Endodermal cell (in vitro differentiated cells): ENCODE measurements at regions not wholly inside any gene's neighbourhood (a gene's known extent, or its start where the extent isn't known, plus 50 kb on each side); places are given as distances from the start of the nearest gene placed in this dataset.

ENCODE experiments used
- DNase-seq: peaks from one replicate; pipeline ENCODE4 v3.0.0-alpha.2; 2017
- H3K27ac ChIP-seq: 2 replicates; pipeline ENCODE4 v1.5.1; 2013; ENCODE audit warnings: mild to moderate bottlenecking, low read depth, low read length, moderate library complexity
- H3K27me3 ChIP-seq: 2 replicates; pipeline ENCODE4 v1.6.1; 2013; ENCODE audit warnings: mild to moderate bottlenecking, low read length, moderate library complexity; ENCODE audit not compliant: insufficient read depth, control insufficient read depth, poor library complexity, severe bottlenecking
- H3K36me3 ChIP-seq: 2 replicates; pipeline ENCODE4 v1.7.0; 2013; ENCODE audit warnings: mild to moderate bottlenecking, low read length, moderate library complexity; ENCODE audit not compliant: control insufficient read depth, insufficient read depth
- H3K4me1 ChIP-seq: one replicate; pipeline ENCODE4 v1.7.0; 2013; ENCODE audit warnings: low read length; ENCODE audit not compliant: control insufficient read depth, insufficient read depth
- H3K4me3 ChIP-seq: 2 replicates; pipeline ENCODE4 v1.5.1; 2013; ENCODE audit warnings: mild to moderate bottlenecking, low read length, moderate library complexity
- H3K9ac ChIP-seq: 2 replicates; pipeline ENCODE4 v1.6.1; 2013; ENCODE audit warnings: mild to moderate bottlenecking, low read length, moderate library complexity; ENCODE audit not compliant: poor library complexity, severe bottlenecking; ENCODE audit errors: extremely low read depth
- H3K9me3 ChIP-seq: 2 replicates; pipeline ENCODE4 v1.6.1; 2013; ENCODE audit warnings: mild to moderate bottlenecking, low read length, moderate library complexity; ENCODE audit not compliant: control insufficient read depth
- H3K27ac Mint-ChIP-seq: 2 replicates; pipeline ENCODE4 v1.8.0; 2020; ENCODE audit warnings: mixed read lengths
- H3K27me3 Mint-ChIP-seq: 2 replicates; pipeline ENCODE4 v1.8.0; 2021; ENCODE audit warnings: mild to moderate bottlenecking, mixed read lengths; ENCODE audit not compliant: insufficient read depth
- H3K36me3 Mint-ChIP-seq: 2 replicates; pipeline ENCODE4 v1.8.0; 2020; ENCODE audit warnings: low read depth, mixed read lengths
- H3K4me1 Mint-ChIP-seq: 2 replicates; pipeline ENCODE4 v1.8.0; 2020; ENCODE audit warnings: mixed read lengths
- H3K4me3 Mint-ChIP-seq: 2 replicates; pipeline ENCODE4 v1.8.0; 2020; ENCODE audit warnings: mild to moderate bottlenecking, moderate library complexity, mixed read lengths
- H3K9me3 Mint-ChIP-seq: 2 replicates; pipeline ENCODE4 v1.8.0; 2020; ENCODE audit warnings: mild to moderate bottlenecking, mixed read lengths
- WGBS, 2 experiments: methylation state at CpG; one replicate each; pipeline versions ENCODE4 v1.1.5 to v1.1.7; 2013; ENCODE audit warnings: missing lambda C conversion rate in 2 of 2, mixed read lengths in 1 of 2; ENCODE audit not compliant: insufficient coverage in 1 of 2, insufficient read length in 1 of 2; 5-methylcytosine and 5-hydroxymethylcytosine counted together
- TF ChIP-seq, protein P1 (sequence below): fragments of 200-600 bp; sonication (generic); conservative IDR thresholded peaks from 2 replicates; pipeline ENCODE4 v1.5.0; 2021; ENCODE audit warnings: antibody characterized with exemption, mild to moderate bottlenecking

GRCh38 chr3:87968668-87969067 is 90.1 kb downstream of the CGGBP1 start:
- no peak overlapping the region for H3K27ac Mint-ChIP-seq
- H3K4me1 ChIP-seq: no peaks in the 10 kb centered on the region
- no peak overlapping the region for H3K9ac ChIP-seq
- WGBS, 2 experiments: 90% methylated on average over 3 to 5 of the region's 5 CpGs
- no peaks in the 10 kb centered on the region for H3K36me3 ChIP-seq
- no peaks in the 10 kb centered on the region for H3K27me3 ChIP-seq
- TF ChIP-seq, protein P1, sequence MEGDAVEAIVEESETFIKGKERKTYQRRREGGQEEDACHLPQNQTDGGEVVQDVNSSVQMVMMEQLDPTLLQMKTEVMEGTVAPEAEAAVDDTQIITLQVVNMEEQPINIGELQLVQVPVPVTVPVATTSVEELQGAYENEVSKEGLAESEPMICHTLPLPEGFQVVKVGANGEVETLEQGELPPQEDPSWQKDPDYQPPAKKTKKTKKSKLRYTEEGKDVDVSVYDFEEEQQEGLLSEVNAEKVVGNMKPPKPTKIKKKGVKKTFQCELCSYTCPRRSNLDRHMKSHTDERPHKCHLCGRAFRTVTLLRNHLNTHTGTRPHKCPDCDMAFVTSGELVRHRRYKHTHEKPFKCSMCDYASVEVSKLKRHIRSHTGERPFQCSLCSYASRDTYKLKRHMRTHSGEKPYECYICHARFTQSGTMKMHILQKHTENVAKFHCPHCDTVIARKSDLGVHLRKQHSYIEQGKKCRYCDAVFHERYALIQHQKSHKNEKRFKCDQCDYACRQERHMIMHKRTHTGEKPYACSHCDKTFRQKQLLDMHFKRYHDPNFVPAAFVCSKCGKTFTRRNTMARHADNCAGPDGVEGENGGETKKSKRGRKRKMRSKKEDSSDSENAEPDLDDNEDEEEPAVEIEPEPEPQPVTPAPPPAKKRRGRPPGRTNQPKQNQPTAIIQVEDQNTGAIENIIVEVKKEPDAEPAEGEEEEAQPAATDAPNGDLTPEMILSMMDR: no peak
- peak overlapping the region; percentile 24 for H3K4me3 ChIP-seq
- no peaks in the 10 kb centered on the region for H3K4me1 Mint-ChIP-seq
- H3K4me3 Mint-ChIP-seq: no peak overlapping the region
- H3K27ac ChIP-seq: no peak overlapping the region
- no peaks in the 10 kb centered on the region for H3K36me3 Mint-ChIP-seq
- no peaks in the 10 kb centered on the region for H3K27me3 Mint-ChIP-seq
- H3K9me3 Mint-ChIP-seq: peaks cover 30% of the 10 kb centered on the region
- peaks cover 17% of the 10 kb centered on the region for H3K9me3 ChIP-seq
- no peak for DNase-seq

GRCh38 chr3:87958289-87958688 is 100.5 kb downstream of the CGGBP1 start:
- peaks cover 6% of the 10 kb centered on the region for H3K4me1 Mint-ChIP-seq
- no peak overlapping the region for H3K27ac ChIP-seq
- H3K27me3 ChIP-seq: no peaks in the 10 kb centered on the region
- H3K9me3 Mint-ChIP-seq: no peaks in the 10 kb centered on the region
- H3K27me3 Mint-ChIP-seq: no peaks in the 10 kb centered on the region
- DNase-seq: no peak
- H3K4me3 ChIP-seq: no peak overlapping the region
- no peaks in the 10 kb centered on the region for H3K9me3 ChIP-seq
- H3K4me1 ChIP-seq: no peaks in the 10 kb centered on the region
- WGBS, 2 experiments: 77 to 80% methylated on average over 1 of the region's 1 CpG
- H3K4me3 Mint-ChIP-seq: no peak overlapping the region
- no peaks in the 10 kb centered on the region for H3K36me3 Mint-ChIP-seq
- no peak overlapping the region for H3K9ac ChIP-seq
- no peak overlapping the region for H3K27ac Mint-ChIP-seq
- H3K36me3 ChIP-seq: no peaks in the 10 kb centered on the region
- TF ChIP-seq, protein P1: no peak

DNA sequence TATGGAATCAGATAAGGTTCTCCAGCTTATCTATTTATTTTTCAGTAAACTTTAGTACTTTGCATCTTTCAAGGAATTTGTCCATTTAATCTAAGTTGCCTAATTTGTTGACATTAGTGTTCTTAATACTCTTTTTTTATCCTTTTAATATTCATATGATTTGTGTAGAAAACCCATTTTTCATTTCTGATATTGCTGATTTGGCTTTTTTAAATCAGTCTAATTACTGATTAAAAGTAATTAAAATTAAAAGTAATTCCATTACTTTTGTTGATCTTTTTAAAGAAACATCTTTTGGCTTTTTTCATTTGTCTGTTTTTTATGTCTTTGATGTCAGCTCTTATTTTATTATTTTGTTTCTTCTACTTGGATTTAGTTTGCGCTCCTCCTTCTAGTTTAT is 101.2 kb downstream of the CGGBP1 start:
- Mint-ChIP-seq H3K9me3 (no peaks in the 10 kb centered on the region), H3K27ac (no peak overlapping the region), H3K27me3 (no peaks in the 10 kb centered on the region), H3K4me1 (peaks cover 6% of the 10 kb centered on the region), H3K36me3 (no peaks in the 10 kb centered on the region), H3K4me3 (no peak overlapping the region)
- TF ChIP-seq, protein P1: no peak
- WGBS, 2 experiments: no CpG with 5 or more reads among the region's 1 CpG
- H3K9ac ChIP-seq: no peak overlapping the region
- H3K4me1 ChIP-seq: no peaks in the 10 kb centered on the region
- H3K27ac ChIP-seq: no peak overlapping the region
- H3K27me3 ChIP-seq: no peaks in the 10 kb centered on the region
- no peaks in the 10 kb centered on the region for H3K9me3 ChIP-seq
- H3K36me3 ChIP-seq: no peaks in the 10 kb centered on the region
- DNase-seq: no peak
- no peak overlapping the region for H3K4me3 ChIP-seq
